CD4-positive, CD25-positive, alpha-beta regulatory T cell (primary cell): ENCODE measurements at regions not wholly inside any gene's neighbourhood (a gene's known extent, or its start where the extent isn't known, plus 50 kb on each side); places are given as distances from the start of the nearest gene placed in this dataset.

ENCODE experiments used
- ATAC-seq, 2 donors: fragments of 150-1000 bp; cut with Tn5 transposase; one replicate each; pipeline ENCODE4 v1.10.0; 2021; ENCODE audit warnings: low read depth in 2 of 2, moderate number of reproducible peaks in 2 of 2, moderate library complexity in 1 of 2
- DNase-seq, 3 donors: peaks; one replicate each; pipeline versions ENCODE4 v3.0.0 to v3.0.0-alpha.2; 2012 to 2022; ENCODE audit warnings: mixed read lengths in 1 of 3
- H3K27ac ChIP-seq: one replicate; pipeline ENCODE4 v1.7.0; 2013; ENCODE audit warnings: mild to moderate bottlenecking, low read length; ENCODE audit not compliant: insufficient read depth, poor library complexity, severe bottlenecking
- H3K27me3 ChIP-seq: one replicate; pipeline ENCODE4 v1.7.0; 2013; ENCODE audit warnings: low read length; ENCODE audit not compliant: control insufficient read depth, insufficient read depth
- H3K36me3 ChIP-seq: one replicate; pipeline ENCODE4 v1.7.0; 2013; ENCODE audit warnings: mild to moderate bottlenecking, low read length, moderate library complexity; ENCODE audit not compliant: control insufficient read depth, insufficient read depth
- H3K4me1 ChIP-seq: 2 replicates; pipeline ENCODE4 v1.7.0; 2013; ENCODE audit warnings: mild to moderate bottlenecking, low read length; ENCODE audit not compliant: insufficient read depth, control insufficient read depth, poor library complexity, severe bottlenecking
- H3K4me3 ChIP-seq: one replicate; pipeline ENCODE4 v1.7.0; 2013; ENCODE audit warnings: low read depth, mild to moderate bottlenecking, low read length, moderate library complexity
- H3K9me3 ChIP-seq, 2 experiments: 1 replicate in 1 of 2; 2 replicates in 1 of 2; pipeline ENCODE4 v1.7.0; 2013; ENCODE audit warnings: low read length in 2 of 2, mild to moderate bottlenecking in 1 of 2, moderate library complexity in 1 of 2; ENCODE audit not compliant: control insufficient read depth in 2 of 2
- H3K27ac Mint-ChIP-seq, 3 donors: one replicate each; pipeline ENCODE4 v1.8.0; 2020 to 2022; ENCODE audit warnings: mild to moderate bottlenecking in 3 of 3, mixed read lengths in 3 of 3, moderate library complexity in 2 of 3
- H3K27me3 Mint-ChIP-seq: one replicate; pipeline ENCODE4 v1.8.0; 2022; ENCODE audit warnings: mild to moderate bottlenecking, mixed read lengths
- H3K36me3 Mint-ChIP-seq: one replicate; pipeline ENCODE4 v1.8.0; 2020; ENCODE audit warnings: mixed read lengths
- H3K4me1 Mint-ChIP-seq, 4 donors: one replicate each; pipeline ENCODE4 v1.8.0; 2020 to 2022; ENCODE audit warnings: mixed read lengths in 4 of 4, mild to moderate bottlenecking in 1 of 4
- H3K4me3 Mint-ChIP-seq, 4 donors: one replicate each; pipeline ENCODE4 v1.8.0; 2020 to 2022; ENCODE audit warnings: mild to moderate bottlenecking in 4 of 4, mixed read lengths in 4 of 4, moderate library complexity in 3 of 4
- H3K9me3 Mint-ChIP-seq, 7 donors: one replicate each; pipeline ENCODE4 v1.8.0; 2020 to 2022; ENCODE audit warnings: mixed read lengths in 7 of 7, mild to moderate bottlenecking in 3 of 7, moderate library complexity in 2 of 7

DNA sequence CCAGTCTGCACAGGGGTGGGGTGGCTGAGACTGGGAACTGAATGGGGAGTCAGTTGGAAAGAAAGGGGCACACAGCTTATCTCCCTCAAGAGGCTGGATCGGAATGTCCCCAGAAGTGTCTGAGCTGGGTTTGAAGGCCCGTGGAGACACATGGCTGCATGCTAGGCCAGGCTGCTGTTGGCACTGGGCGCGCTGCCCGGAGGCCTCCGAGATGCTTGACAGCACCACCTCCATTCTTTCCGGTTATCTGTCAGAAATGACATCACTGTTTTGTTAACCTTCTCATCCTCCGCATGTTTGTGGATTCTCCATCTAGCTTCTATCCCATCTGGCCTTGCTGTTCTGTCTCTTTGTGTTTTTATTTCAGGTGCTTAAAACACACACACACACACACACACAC is 85.5 kb downstream of the APIP start:
- no peaks in the 10 kb centered on the region for H3K36me3 ChIP-seq
- peaks cover 1% of the 10 kb centered on the region for H3K27me3 ChIP-seq
- Mint-ChIP-seq H3K27me3 (no peaks in the 10 kb centered on the region), H3K4me1 (peaks cover 0 to 2% (median 0%) of the 10 kb centered on the region in 4 donors), H3K4me3 (no peak overlapping the region), H3K36me3 (no peaks in the 10 kb centered on the region), H3K9me3 (peaks cover 0 to 2% (median 0%) of the 10 kb centered on the region in 7 donors), H3K27ac (no peak overlapping the region)
- no peak overlapping the region for H3K27ac ChIP-seq
- ATAC-seq (no peak), DNase-seq (no peak)
- no peaks in the 10 kb centered on the region for H3K4me1 ChIP-seq
- H3K9me3 ChIP-seq: no peaks in the 10 kb centered on the region
- H3K4me3 ChIP-seq: no peak overlapping the region

DNA sequence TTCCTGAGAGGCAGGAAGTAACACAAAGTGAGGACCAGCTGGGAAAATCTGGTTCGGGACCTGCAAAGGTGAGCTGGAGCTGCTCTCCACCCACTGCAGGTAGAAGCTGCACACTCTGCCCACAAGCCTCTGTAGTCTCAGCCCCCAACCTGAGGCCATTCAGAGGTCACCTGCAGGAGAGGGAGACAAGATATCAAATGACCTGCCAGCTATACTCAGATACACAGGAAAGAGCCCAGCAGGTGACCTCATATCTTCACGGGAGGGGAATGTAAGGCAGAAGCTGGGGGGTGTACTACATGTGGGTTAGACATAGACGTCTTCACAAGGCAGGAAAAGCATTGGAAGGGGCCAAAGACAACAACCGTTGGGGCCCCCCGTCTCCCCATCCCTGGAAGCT is 86.1 kb downstream of the APIP start:
- Histone ChIP-seq H3K4me3 (no peak overlapping the region), H3K36me3 (no peaks in the 10 kb centered on the region), H3K4me1 (no peaks in the 10 kb centered on the region), H3K9me3 (no peaks in the 10 kb centered on the region), H3K27ac (no peak overlapping the region), H3K27me3 (peaks cover 2% of the 10 kb centered on the region)
- ATAC-seq (no peak), DNase-seq (no peak)
- peaks cover 0 to 2% (median 0%) of the 10 kb centered on the region in 4 donors for H3K4me1 Mint-ChIP-seq
- no peak overlapping the region for H3K27ac Mint-ChIP-seq
- H3K27me3 Mint-ChIP-seq: no peaks in the 10 kb centered on the region
- no peaks in the 10 kb centered on the region for H3K36me3 Mint-ChIP-seq
- H3K4me3 Mint-ChIP-seq: no peak overlapping the region
- H3K9me3 Mint-ChIP-seq: peaks cover 0 to under 1% (median 0%) of the 10 kb centered on the region in 7 donors

DNA sequence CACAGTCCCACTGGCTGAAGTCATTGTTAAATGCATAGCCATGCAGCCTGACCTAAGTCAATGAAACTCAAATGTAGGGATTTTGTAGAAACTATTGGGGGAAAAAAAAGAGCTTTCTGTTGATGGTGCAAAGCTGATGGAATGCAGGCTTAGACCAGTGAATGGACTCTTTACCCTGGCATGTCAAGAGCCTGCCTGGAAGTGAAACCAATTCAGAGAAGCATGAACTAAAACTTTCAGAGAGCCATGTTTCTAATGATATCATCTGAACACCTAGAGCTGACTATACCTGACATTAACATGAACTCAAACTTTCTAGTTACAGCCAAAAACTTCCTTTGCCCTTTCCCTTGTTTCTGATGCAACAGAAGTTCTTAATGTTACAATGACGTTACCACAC is 89.0 kb downstream of the APIP start:
- H3K27me3 Mint-ChIP-seq: peaks cover 6% of the 10 kb centered on the region

DNA sequence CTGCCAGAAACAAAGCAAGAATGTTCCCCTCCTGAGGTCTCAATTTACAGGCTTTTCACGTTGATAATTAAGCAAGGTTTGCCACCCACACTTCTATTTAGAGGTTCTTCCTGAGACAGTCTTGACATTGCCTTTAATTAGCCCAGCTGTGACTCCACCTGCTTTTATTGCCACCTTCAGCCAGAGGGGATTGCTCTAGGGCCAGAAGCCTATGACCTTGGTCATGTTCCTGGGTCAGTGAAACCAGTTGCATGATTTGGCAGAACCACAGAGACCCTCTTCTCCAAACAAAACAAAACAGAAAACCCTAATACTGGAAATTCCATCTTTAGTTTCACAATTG is 89.8 kb downstream of the APIP start:
- Mint-ChIP-seq H3K27ac (no peak overlapping the region), H3K4me1 (peaks cover 0 to 2% (median 0%) of the 10 kb centered on the region in 4 donors), H3K27me3 (peaks cover 12% of the 10 kb centered on the region), H3K36me3 (no peaks in the 10 kb centered on the region), H3K9me3 (no peaks in the 10 kb centered on the region), H3K4me3 (no peak overlapping the region)
- peaks cover 1% of the 10 kb centered on the region for H3K27me3 ChIP-seq
- ATAC-seq: no peak
- DNase-seq: no peak
- H3K36me3 ChIP-seq: no peaks in the 10 kb centered on the region
- H3K9me3 ChIP-seq: no peaks in the 10 kb centered on the region
- no peaks in the 10 kb centered on the region for H3K4me1 ChIP-seq
- H3K27ac ChIP-seq: no peak overlapping the region
- H3K4me3 ChIP-seq: no peak overlapping the region

More for the DNA sequence above, 89.0 kb downstream of the APIP start:
- Histone ChIP-seq H3K4me3 (no peak overlapping the region), H3K27me3 (peaks cover 1% of the 10 kb centered on the region), H3K9me3 (no peaks in the 10 kb centered on the region), H3K36me3 (no peaks in the 10 kb centered on the region), H3K4me1 (no peaks in the 10 kb centered on the region), H3K27ac (no peak overlapping the region)
- H3K4me1 Mint-ChIP-seq: peaks cover 0 to 2% (median 0%) of the 10 kb centered on the region in 4 donors
- H3K9me3 Mint-ChIP-seq: no peaks in the 10 kb centered on the region
- H3K27ac Mint-ChIP-seq: no peak overlapping the region
- H3K4me3 Mint-ChIP-seq: no peak overlapping the region
- no peak for ATAC-seq
- no peak for DNase-seq
- H3K36me3 Mint-ChIP-seq: no peaks in the 10 kb centered on the region

DNA sequence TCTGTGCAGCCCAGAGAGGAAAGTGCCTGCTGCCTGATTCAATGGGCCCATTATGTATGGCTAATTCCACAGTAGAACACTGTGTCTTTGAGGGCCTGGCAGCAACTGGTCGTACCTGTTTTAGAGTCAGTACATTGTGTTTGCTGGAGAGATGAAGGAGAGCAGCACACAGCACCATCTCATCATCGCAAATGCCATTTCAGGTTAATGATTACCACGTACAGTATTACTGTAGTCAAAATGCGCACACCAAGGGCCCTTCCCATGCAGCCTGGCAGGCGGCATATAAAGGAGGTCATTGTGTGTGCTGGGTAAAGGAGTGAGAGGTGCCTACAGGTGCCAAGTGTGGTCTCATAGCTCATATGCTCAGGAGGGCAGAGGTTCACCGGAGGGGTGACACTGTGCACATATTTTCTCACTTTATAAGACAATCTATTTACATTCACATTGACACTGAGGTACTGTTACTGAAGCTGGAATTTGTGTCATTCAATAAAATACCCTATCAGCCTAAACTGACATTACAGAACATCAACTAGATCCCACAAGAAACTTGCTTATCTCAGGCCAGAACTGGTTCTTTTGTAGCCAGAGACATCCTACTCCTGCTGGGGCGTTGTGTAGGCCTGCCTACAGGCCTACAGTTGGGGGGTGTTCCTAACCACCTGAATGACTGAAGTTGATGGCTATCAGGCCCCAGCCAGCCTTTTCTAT is 90.4 kb downstream of the APIP start:
- H3K36me3 Mint-ChIP-seq: no peaks in the 10 kb centered on the region
- no peak overlapping the region for H3K27ac ChIP-seq
- H3K27me3 ChIP-seq: peaks cover 1% of the 10 kb centered on the region
- peaks cover 0 to 2% (median 0%) of the 10 kb centered on the region in 4 donors for H3K4me1 Mint-ChIP-seq
- no peak overlapping the region for H3K4me3 ChIP-seq
- H3K36me3 ChIP-seq: no peaks in the 10 kb centered on the region
- H3K4me3 Mint-ChIP-seq: no peak overlapping the region
- H3K9me3 ChIP-seq: no peaks in the 10 kb centered on the region
- DNase-seq: no peak
- H3K27ac Mint-ChIP-seq: no peak overlapping the region
- H3K9me3 Mint-ChIP-seq: no peaks in the 10 kb centered on the region
- no peak for ATAC-seq
- peaks cover 12% of the 10 kb centered on the region for H3K27me3 Mint-ChIP-seq
- H3K4me1 ChIP-seq: no peaks in the 10 kb centered on the region

DNA sequence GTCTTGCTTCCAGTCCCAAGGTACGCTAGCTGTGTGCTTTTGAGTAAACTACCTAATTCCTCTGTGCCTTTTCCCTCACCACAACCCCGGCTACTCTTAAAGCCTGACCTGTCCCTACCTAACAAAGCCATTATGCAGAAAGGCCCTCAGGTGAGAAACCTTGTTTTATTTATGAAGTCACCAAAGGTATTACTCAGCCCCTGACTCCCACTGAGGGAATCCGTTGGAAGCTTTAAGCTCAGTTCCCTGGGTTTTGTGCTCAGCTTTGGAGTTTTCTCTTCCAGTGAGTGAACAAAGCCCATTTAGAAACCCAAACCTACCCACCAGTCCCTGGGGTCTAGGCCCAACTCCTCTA is 90.9 kb downstream of the APIP start:
- H3K4me3 Mint-ChIP-seq: no peak overlapping the region
- H3K4me3 ChIP-seq: no peak overlapping the region

DNA sequence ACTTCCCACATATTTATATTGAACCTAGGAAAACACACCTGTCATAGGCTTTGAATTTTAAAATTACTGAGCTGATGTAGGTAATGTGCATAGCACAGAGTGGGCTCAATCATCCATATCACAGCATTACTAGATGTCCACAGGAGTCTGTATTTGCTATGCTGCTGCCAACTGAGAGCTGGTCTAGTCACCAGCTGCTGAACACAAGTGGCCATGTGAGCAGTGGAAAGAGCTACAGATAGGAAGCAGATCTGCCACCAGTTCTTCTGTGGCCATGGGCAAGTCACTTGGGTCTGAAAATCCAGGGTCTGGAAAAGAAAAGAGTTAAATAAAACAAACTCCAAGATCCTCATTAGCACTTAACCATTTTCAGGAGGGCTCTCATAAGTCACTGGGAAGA is 91.8 kb downstream of the APIP start:
- Histone ChIP-seq H3K9me3 (no peaks in the 10 kb centered on the region), H3K36me3 (no peaks in the 10 kb centered on the region), H3K27ac (no peak overlapping the region), H3K4me3 (no peak overlapping the region), H3K27me3 (peaks cover 1% of the 10 kb centered on the region), H3K4me1 (no peaks in the 10 kb centered on the region)
- DNase-seq (no peak), ATAC-seq (no peak)
- Mint-ChIP-seq H3K4me1 (peaks cover 0 to 10% (median 5%) of the 10 kb centered on the region in 4 donors), H3K27me3 (peaks cover 15% of the 10 kb centered on the region), H3K4me3 (no peak overlapping the region), H3K36me3 (no peaks in the 10 kb centered on the region), H3K9me3 (peaks cover 0 to 1% (median 0%) of the 10 kb centered on the region in 7 donors), H3K27ac (no peak overlapping the region)

More for the DNA sequence above, 90.9 kb downstream of the APIP start:
- Histone ChIP-seq H3K27ac (no peak overlapping the region), H3K4me1 (no peaks in the 10 kb centered on the region), H3K27me3 (peaks cover 1% of the 10 kb centered on the region), H3K36me3 (no peaks in the 10 kb centered on the region), H3K9me3 (no peaks in the 10 kb centered on the region)
- H3K27me3 Mint-ChIP-seq: peaks cover 12% of the 10 kb centered on the region
- ATAC-seq: no peak
- no peak for DNase-seq
- H3K4me1 Mint-ChIP-seq: peaks cover 0 to 3% (median 1%) of the 10 kb centered on the region in 4 donors
- H3K9me3 Mint-ChIP-seq: no peaks in the 10 kb centered on the region
- no peaks in the 10 kb centered on the region for H3K36me3 Mint-ChIP-seq
- no peak overlapping the region for H3K27ac Mint-ChIP-seq

DNA sequence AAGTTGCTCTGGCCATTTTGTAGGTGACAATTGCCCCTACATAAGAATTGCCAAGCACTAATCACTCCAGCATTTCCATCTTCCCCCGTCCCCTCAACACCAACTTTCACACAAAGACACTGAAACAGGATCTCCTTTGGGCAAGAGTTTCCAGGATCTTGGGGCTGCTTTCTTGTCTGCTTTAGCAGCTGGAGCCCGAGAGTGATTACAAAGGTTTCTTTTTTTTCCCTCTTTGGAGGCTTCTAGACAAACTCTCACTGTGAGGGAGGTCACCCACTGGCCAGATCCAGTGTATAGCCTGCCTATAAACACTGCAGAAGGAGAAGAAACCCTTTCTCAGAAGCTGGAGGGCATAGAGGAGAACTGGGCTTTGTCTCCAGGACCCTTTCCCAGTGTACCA is 92.5 kb downstream of the APIP start:
- peaks cover 16% of the 10 kb centered on the region for H3K27me3 Mint-ChIP-seq
- ATAC-seq: no peak
- Histone ChIP-seq H3K4me3 (no peak overlapping the region), H3K27ac (no peak overlapping the region), H3K36me3 (no peaks in the 10 kb centered on the region), H3K4me1 (no peaks in the 10 kb centered on the region), H3K9me3 (no peaks in the 10 kb centered on the region), H3K27me3 (peaks cover 1% of the 10 kb centered on the region)
- no peak overlapping the region for H3K27ac Mint-ChIP-seq
- no peak for DNase-seq
- no peaks in the 10 kb centered on the region for H3K36me3 Mint-ChIP-seq
- peaks cover 0 to 10% (median 5%) of the 10 kb centered on the region in 4 donors for H3K4me1 Mint-ChIP-seq
- H3K4me3 Mint-ChIP-seq: no peak overlapping the region
- H3K9me3 Mint-ChIP-seq: peaks cover 0 to 1% (median 0%) of the 10 kb centered on the region in 7 donors
